Endometrial microvascular endothelial cells (primary cell): ENCODE measurements at regions not wholly inside any gene's neighbourhood (a gene's known extent, or its start where the extent isn't known, plus 50 kb on each side); places are given as distances from the start of the nearest gene placed in this dataset.

Experiments
- in situ Hi-C: cut with HindIII; loops from 2 replicates; pipeline ENCODE4 v1.10.0; 2017; ENCODE audit warnings: low sequenced_read_pairs, low pct_unique_long_range_greater_than_20kb; ENCODE audit errors: inconsistent ontology term

GRCh38 chr12:20201733-20202132 is 166.6 kb upstream of the PDE3A start:
- in situ Hi-C loops, result no loop called here

GRCh38 chr12:20205854-20206253 is 162.5 kb upstream of the PDE3A start:
- in situ Hi-C loops, result no loop called here

GRCh38 chr12:20206410-20206809 is 161.9 kb upstream of the PDE3A start:
- in situ Hi-C loops, result no loop called here

GRCh38 chr12:20210621-20211215 is 157.6 kb upstream of the PDE3A start:
- in situ Hi-C loops, result no loop called here

GRCh38 chr12:20211541-20211940 is 156.8 kb upstream of the PDE3A start:
- in situ Hi-C loops, result no loop called here

GRCh38 chr12:20211981-20212421 is 156.3 kb upstream of the PDE3A start:
- in situ Hi-C loops, result no loop called here

- in situ Hi-C loops, result no loop called here
These were observed 155.4 kb upstream of the PDE3A start for GRCh38 chr12:20212658-20213555.

- in situ Hi-C loops, result no loop called here
These were observed 154.4 kb upstream of the PDE3A start for GRCh38 chr12:20213723-20214625.

GRCh38 chr12:20220339-20220738 is 148.0 kb upstream of the PDE3A start:
- in situ Hi-C loops, result no loop called here

GRCh38 chr12:20232931-20233675 is 135.2 kb upstream of the PDE3A start:
- in situ Hi-C loops, result no loop called here

- in situ Hi-C loops, result no loop called here
These were observed 133.9 kb upstream of the PDE3A start for GRCh38 chr12:20234474-20234873.

GRCh38 chr12:20237091-20237490 is 131.2 kb upstream of the PDE3A start:
- in situ Hi-C loops, result no loop called here

- in situ Hi-C loops, result no loop called here
These were observed 122.8 kb upstream of the PDE3A start for GRCh38 chr12:20245491-20245890.

- in situ Hi-C loops, result no loop called here
These were observed 119.7 kb upstream of the PDE3A start for GRCh38 chr12:20248646-20249045.

- in situ Hi-C loops, result no loop called here
These were observed 117.6 kb upstream of the PDE3A start for GRCh38 chr12:20250761-20251160.

- in situ Hi-C loops, result no loop called here
These were observed 111.0 kb upstream of the PDE3A start for GRCh38 chr12:20257311-20257710.

GRCh38 chr12:20259786-20260185 is 108.6 kb upstream of the PDE3A start:
- in situ Hi-C loops, result no loop called here

GRCh38 chr12:20260851-20261250 is 107.5 kb upstream of the PDE3A start:
- in situ Hi-C loops, result no loop called here

GRCh38 chr12:20262119-20262518 is 106.2 kb upstream of the PDE3A start:
- in situ Hi-C loops, result no loop called here
